DOHH2 (cell line): ENCODE measurements at regions not wholly inside any gene's neighbourhood (a gene's known extent, or its start where the extent isn't known, plus 50 kb on each side); places are given as distances from the start of the nearest gene placed in this dataset.
"Not testable (repeated sequence)": the region's sequence is repeated elsewhere in the genome, so short reads cannot be mapped to it uniquely, and the experiment has no call there.

Experiments used
- H3F3A ChIP-seq: fragments of 200-600 bp; sonication (generic), shearing (Covaris generic); 2 replicates; pipeline ENCODE4 v1.6.0; 2016; ENCODE audit warnings: antibody characterized with exemption, mild to moderate bottlenecking; ENCODE audit not compliant: control insufficient read depth, insufficient read depth
- H3K27ac ChIP-seq: fragments of 200-600 bp; sonication (generic); 2 replicates; pipeline ENCODE4 v1.5.1; 2014; ENCODE audit warnings: low read depth, mild to moderate bottlenecking, low read length, moderate library complexity
- H3K27me3 ChIP-seq: fragments of 200-600 bp; sonication (generic); 2 replicates; pipeline ENCODE4 v1.6.1; 2014; ENCODE audit warnings: mild to moderate bottlenecking, low read length, mixed read lengths; ENCODE audit not compliant: control insufficient read depth
- H3K36me3 ChIP-seq: fragments of 200-600 bp; sonication (generic); 2 replicates; pipeline ENCODE4 v1.6.1; 2014; ENCODE audit warnings: mild to moderate bottlenecking, low read length, moderate library complexity, mixed read lengths; ENCODE audit not compliant: control insufficient read depth
- H3K4me1 ChIP-seq: fragments of 200-600 bp; sonication (generic); 2 replicates; pipeline ENCODE4 v1.6.1; 2014; ENCODE audit warnings: mild to moderate bottlenecking, low read length, mixed read lengths; ENCODE audit not compliant: control insufficient read depth
- H3K4me2 ChIP-seq: fragments of 200-600 bp; sonication (generic); 2 replicates; pipeline ENCODE4 v1.6.0; 2014; ENCODE audit warnings: mild to moderate bottlenecking, low read length, moderate library complexity
- H3K4me3 ChIP-seq: fragments of 200-600 bp; sonication (generic); 2 replicates; pipeline ENCODE4 v1.5.1; 2014; ENCODE audit warnings: mild to moderate bottlenecking, low read length, mixed read lengths
- H3K79me2 ChIP-seq: fragments of 200-600 bp; sonication (generic); 2 replicates; pipeline ENCODE4 v1.6.1; 2014; ENCODE audit warnings: mild to moderate bottlenecking, low read length, mixed read lengths; ENCODE audit not compliant: control insufficient read depth
- H3K9me2 ChIP-seq: fragments of 200-600 bp; sonication (generic); replicated peaks from 2 replicates; pipeline ENCODE4 v1.6.1; 2014; ENCODE audit warnings: mild to moderate bottlenecking, low read length, mixed read lengths; ENCODE audit not compliant: control insufficient read depth
- H3K9me3 ChIP-seq: fragments of 200-600 bp; sonication (generic); 2 replicates; pipeline ENCODE4 v1.6.1; 2014; ENCODE audit warnings: antibody characterized with exemption, low read length, mixed read lengths; ENCODE audit not compliant: control insufficient read depth, insufficient read depth
- H4K20me1 ChIP-seq: fragments of 200-600 bp; sonication (generic); 2 replicates; pipeline ENCODE4 v1.6.0; 2014; ENCODE audit warnings: low read depth, mild to moderate bottlenecking, antibody characterized with exemption, low read length, moderate library complexity; ENCODE audit not compliant: control insufficient read depth, insufficient read depth
- EZH2phosphoT487 ChIP-seq: fragments of 200-600 bp; sonication (generic); IDR thresholded peaks from 2 replicates; pipeline ENCODE4 v1.6.1; 2017; ENCODE audit warnings: borderline replicate concordance, mild to moderate bottlenecking, antibody characterized with exemption, low read length, moderate library complexity, mixed read lengths
- TF ChIP-seq, protein P1 (sequence below): fragments of 200-600 bp; sonication (generic); IDR thresholded peaks from one replicate; pipeline ENCODE4 v1.5.1; 2014; ENCODE audit warnings: antibody characterized with exemption, mild to moderate bottlenecking, low read depth, low read length; ENCODE audit not compliant: poor library complexity, severe bottlenecking

DNA sequence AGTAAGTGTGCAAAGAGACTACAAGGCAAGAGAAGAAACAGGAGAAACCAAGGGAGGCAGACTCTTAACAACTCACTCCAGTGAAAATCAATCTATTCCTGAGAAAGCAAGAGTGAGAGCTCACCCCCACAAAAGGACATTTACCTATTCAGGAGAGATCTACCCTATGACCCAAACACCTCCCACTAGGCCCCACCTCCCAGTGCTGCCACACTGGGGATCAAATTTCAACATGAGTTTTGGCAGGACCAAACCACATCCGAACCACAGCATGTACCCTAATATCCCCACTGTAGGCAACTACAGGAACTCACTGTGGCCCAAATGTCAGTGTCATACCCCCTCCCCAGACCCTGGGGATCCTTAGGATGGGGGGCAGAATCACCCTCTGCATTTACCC lies 526.2 kb upstream of the B3GAT1 start:
- no peaks in the 10 kb centered on the region for H3F3A ChIP-seq
- TF ChIP-seq EZH2phosphoT487: no peak
- TF ChIP-seq, protein P1, sequence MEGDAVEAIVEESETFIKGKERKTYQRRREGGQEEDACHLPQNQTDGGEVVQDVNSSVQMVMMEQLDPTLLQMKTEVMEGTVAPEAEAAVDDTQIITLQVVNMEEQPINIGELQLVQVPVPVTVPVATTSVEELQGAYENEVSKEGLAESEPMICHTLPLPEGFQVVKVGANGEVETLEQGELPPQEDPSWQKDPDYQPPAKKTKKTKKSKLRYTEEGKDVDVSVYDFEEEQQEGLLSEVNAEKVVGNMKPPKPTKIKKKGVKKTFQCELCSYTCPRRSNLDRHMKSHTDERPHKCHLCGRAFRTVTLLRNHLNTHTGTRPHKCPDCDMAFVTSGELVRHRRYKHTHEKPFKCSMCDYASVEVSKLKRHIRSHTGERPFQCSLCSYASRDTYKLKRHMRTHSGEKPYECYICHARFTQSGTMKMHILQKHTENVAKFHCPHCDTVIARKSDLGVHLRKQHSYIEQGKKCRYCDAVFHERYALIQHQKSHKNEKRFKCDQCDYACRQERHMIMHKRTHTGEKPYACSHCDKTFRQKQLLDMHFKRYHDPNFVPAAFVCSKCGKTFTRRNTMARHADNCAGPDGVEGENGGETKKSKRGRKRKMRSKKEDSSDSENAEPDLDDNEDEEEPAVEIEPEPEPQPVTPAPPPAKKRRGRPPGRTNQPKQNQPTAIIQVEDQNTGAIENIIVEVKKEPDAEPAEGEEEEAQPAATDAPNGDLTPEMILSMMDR: no peak
- no peaks in the 10 kb centered on the region for H3K36me3 ChIP-seq
- no peaks in the 10 kb centered on the region for H4K20me1 ChIP-seq
- H3K9me2 ChIP-seq: no peaks in the 10 kb centered on the region
- no peak overlapping the region for H3K4me2 ChIP-seq
- no peak overlapping the region for H3K4me3 ChIP-seq
- H3K27me3 ChIP-seq: no peaks in the 10 kb centered on the region
- H3K9me3 ChIP-seq: no peaks in the 10 kb centered on the region
- H3K79me2 ChIP-seq: no peaks in the 10 kb centered on the region
- no peaks in the 10 kb centered on the region for H3K4me1 ChIP-seq
- no peak overlapping the region for H3K27ac ChIP-seq

DNA sequence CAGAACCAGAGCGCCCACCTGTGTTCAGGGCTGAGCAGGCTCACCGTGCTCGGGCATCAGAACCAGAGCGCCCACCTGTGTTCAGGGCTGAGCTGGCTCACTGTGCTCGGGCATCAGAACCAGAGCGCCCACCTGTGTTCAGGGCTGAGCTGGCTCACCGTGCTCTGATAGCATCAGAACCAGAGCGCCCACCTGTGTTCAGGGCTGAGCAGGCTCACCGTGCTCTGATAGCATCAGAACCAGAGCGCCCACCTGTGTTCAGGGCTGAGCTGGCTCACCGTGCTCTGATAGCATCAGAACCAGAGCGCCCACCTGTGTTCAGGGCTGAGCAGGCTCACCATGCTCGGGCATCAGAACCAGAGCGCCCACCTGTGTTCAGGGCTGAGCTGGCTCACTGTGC lies 525.2 kb upstream of the B3GAT1 start:
- H3K36me3 ChIP-seq, H3F3A ChIP-seq, H3K9me2 ChIP-seq, H3K4me1 ChIP-seq, H4K20me1 ChIP-seq, H3K27me3 ChIP-seq, H3K27ac ChIP-seq, H3K9me3 ChIP-seq, H3K4me2 ChIP-seq, H3K4me3 ChIP-seq, H3K79me2 ChIP-seq: not testable (repeated sequence)

DNA sequence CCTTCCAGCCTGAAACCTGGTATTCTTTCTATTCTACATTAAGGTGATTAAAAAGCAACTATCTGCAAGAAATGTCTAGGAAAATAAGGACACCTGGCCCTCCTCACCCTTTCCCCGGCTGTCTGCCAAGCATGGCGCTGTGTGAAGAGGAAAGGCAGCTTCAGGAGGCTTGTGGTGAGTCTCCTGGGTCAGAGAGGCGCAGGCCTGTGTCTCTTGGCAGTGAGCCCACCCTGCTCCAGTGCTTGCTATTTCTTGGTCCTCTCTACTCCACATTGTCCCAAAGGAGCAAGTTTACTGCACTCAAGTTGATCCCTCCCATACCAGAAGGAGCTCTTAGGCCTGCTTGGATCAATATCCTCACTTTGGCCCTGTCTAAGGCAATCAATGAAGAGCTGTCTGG lies 520.7 kb upstream of the B3GAT1 start:
- no peak overlapping the region for H3K4me3 ChIP-seq
- no peaks in the 10 kb centered on the region for H3K4me1 ChIP-seq
- no peaks in the 10 kb centered on the region for H3K36me3 ChIP-seq
- H3K79me2 ChIP-seq: no peaks in the 10 kb centered on the region
- TF ChIP-seq, protein P1: no peak
- no peak for TF ChIP-seq EZH2phosphoT487
- H3K27ac ChIP-seq: no peak overlapping the region
- H3F3A ChIP-seq: no peaks in the 10 kb centered on the region
- no peaks in the 10 kb centered on the region for H3K9me3 ChIP-seq
- H4K20me1 ChIP-seq: no peaks in the 10 kb centered on the region
- no peaks in the 10 kb centered on the region for H3K27me3 ChIP-seq
- H3K9me2 ChIP-seq: no peaks in the 10 kb centered on the region
- H3K4me2 ChIP-seq: no peak overlapping the region

DNA sequence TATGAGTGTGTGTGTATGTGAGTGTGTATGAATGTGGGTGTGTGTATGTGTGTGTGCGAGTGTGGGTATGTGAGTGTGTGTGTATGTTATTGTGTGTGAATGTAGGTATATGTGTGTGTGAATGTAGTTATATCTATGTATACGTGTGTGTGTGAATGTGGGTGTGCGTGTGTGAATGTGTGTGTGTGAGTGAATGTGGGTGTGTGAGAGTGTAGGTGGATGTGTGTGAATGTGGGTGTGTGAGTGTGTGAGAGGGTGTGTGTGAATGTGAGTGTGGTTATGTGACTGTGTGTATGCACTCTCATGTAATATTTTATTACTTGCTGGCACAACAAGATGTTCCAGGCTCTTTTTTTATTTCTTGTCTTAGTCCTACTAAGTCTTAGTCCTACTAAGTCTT lies 513.4 kb upstream of the B3GAT1 start:
- Histone ChIP-seq H3K9me3 (no peaks in the 10 kb centered on the region), H3K4me1 (no peaks in the 10 kb centered on the region), H4K20me1 (no peaks in the 10 kb centered on the region), H3K36me3 (no peaks in the 10 kb centered on the region), H3F3A (no peaks in the 10 kb centered on the region), H3K9me2 (no peaks in the 10 kb centered on the region), H3K27ac (no peak overlapping the region), H3K27me3 (no peaks in the 10 kb centered on the region), H3K79me2 (no peaks in the 10 kb centered on the region), H3K4me3 (no peak overlapping the region), H3K4me2 (no peak overlapping the region)
- TF ChIP-seq, protein P1: no peak
- TF ChIP-seq EZH2phosphoT487: no peak
